ENCODE measurements at regions not wholly inside any gene's neighbourhood (a gene's known extent, or its start where the extent isn't known, plus 50 kb on each side); places are given as distances from the start of the nearest gene placed in this dataset.
"Not testable (repeated sequence)": the region's sequence is repeated elsewhere in the genome, so short reads cannot be mapped to it uniquely, and the experiment has no call there.

DNA sequence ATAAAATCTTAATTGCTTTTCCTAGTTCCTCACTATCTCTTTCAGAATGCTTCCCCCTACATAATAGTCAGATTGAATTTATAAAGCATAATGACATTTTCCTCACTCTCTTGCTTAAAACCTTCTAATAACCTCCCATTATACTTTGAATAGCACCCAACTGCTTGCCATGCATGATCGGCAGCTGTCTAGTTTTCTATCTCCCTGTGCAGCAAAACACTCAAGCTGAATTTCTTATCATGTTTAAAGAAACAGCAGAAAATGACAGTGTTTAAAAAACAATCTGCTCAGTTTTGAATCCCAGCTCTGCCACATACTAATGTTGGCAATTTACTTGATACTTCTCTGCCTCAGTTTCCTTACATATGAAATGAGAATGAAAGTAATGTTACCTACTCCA lies 947.1 kb upstream of the HS3ST1 start:
- ChIA-PET CTCF (no interaction called here), POLR2A (no interaction called here)
- intact Hi-C loops (cut with DNase I, micrococcal nuclease), result no loop called here
- TF ChIP-seq, protein P1, sequence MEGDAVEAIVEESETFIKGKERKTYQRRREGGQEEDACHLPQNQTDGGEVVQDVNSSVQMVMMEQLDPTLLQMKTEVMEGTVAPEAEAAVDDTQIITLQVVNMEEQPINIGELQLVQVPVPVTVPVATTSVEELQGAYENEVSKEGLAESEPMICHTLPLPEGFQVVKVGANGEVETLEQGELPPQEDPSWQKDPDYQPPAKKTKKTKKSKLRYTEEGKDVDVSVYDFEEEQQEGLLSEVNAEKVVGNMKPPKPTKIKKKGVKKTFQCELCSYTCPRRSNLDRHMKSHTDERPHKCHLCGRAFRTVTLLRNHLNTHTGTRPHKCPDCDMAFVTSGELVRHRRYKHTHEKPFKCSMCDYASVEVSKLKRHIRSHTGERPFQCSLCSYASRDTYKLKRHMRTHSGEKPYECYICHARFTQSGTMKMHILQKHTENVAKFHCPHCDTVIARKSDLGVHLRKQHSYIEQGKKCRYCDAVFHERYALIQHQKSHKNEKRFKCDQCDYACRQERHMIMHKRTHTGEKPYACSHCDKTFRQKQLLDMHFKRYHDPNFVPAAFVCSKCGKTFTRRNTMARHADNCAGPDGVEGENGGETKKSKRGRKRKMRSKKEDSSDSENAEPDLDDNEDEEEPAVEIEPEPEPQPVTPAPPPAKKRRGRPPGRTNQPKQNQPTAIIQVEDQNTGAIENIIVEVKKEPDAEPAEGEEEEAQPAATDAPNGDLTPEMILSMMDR (IDR thresholded peaks at IDR 0.05), result no peak
- Histone ChIP-seq H3K27me3 (ENCODE audit: control insufficient read depth in 1 of 2, insufficient read depth in 2 of 2, low read length in 2 of 2) (no peaks in the 10 kb centered on the region), H3K27ac (ENCODE audit: low read depth in 1 of 2, low read length in 2 of 2) (no peak overlapping the region), H3K36me3 (ENCODE audit: insufficient read depth, low read length) (no peaks in the 10 kb centered on the region), H3K4me3 (ENCODE audit: low read length) (no peak overlapping the region), H3K9me3 (ENCODE audit: control insufficient read depth in 1 of 2, insufficient read depth in 1 of 2, low read length in 2 of 2) (no peaks in the 10 kb centered on the region), H3K4me1 (ENCODE audit: insufficient read depth, low read length) (no peaks in the 10 kb centered on the region)
- peaks cover 11% of the 10 kb centered on the region for H3K9me3 Mint-ChIP-seq
- H3K27me3 Mint-ChIP-seq, result no peaks in the 10 kb centered on the region
- no peak overlapping the region for H3K27ac Mint-ChIP-seq
- DNase-seq, result no peak
- H3K36me3 Mint-ChIP-seq (ENCODE audit: low read depth), result no peaks in the 10 kb centered on the region
- no peak overlapping the region for H3K4me3 Mint-ChIP-seq
- H3K4me1 Mint-ChIP-seq (ENCODE audit: low read depth), result no peaks in the 10 kb centered on the region
- ATAC-seq (ENCODE audit: poor library complexity), result no peak

DNA sequence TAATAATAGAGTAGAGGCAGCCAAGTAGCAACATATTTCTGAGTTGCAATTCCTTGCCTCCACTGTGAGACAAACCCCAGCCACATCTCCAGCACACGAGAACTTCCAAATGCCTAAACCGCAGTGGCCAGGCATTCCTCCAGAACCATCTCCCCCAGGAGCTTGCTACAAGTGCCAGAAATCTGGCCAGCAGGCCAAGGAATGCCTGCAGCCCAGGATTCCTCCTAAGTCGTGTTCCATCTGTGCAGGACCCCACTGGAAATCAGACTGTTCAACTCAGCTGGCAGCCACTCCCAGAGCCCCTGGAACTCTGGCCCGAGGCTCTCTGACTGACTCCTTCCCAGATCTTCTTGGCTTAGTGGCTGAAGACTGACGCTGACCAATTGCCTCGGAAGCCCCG lies 937.2 kb upstream of the HS3ST1 start:
- intact Hi-C loops (cut with DNase I, micrococcal nuclease); H3K36me3 Mint-ChIP-seq (ENCODE audit: low read depth); H3K4me1 Mint-ChIP-seq (ENCODE audit: low read depth); H3K27me3 ChIP-seq (ENCODE audit: control insufficient read depth in 1 of 2, insufficient read depth in 2 of 2, low read length in 2 of 2); DNase-seq; H3K9me3 ChIP-seq (ENCODE audit: control insufficient read depth in 1 of 2, insufficient read depth in 1 of 2, low read length in 2 of 2); H3K4me3 Mint-ChIP-seq; H3K4me3 ChIP-seq (ENCODE audit: low read length); H3K36me3 ChIP-seq (ENCODE audit: insufficient read depth, low read length); H3K27me3 Mint-ChIP-seq; H3K27ac ChIP-seq (ENCODE audit: low read depth in 1 of 2, low read length in 2 of 2); H3K9me3 Mint-ChIP-seq; ATAC-seq (ENCODE audit: poor library complexity); H3K4me1 ChIP-seq (ENCODE audit: insufficient read depth, low read length); POLR2A ChIA-PET; CTCF ChIA-PET; H3K27ac Mint-ChIP-seq: not testable (repeated sequence)

DNA sequence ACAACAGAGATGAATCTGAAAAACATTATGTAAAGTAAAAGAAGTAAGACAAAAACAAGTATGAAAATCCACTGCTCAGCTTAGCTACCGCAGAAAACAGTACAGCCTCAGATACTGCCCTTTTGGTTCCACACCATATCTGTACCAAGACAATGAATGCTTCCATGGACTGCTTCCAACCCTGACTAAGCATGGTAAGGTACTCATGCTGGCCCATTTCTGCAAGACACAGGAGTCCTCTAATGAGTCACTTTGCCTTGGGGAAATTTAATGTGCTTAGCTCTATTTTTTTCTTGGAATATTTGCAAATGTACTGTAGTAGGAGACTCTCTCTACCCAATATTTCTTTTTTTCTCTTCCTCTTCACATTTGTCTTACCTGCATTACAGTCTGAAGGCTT lies 931.7 kb upstream of the HS3ST1 start:
- no peak overlapping the region for H3K27ac ChIP-seq (ENCODE audit: low read depth in 1 of 2, low read length in 2 of 2)
- Mint-ChIP-seq H3K9me3 (peaks cover 12% of the 10 kb centered on the region), H3K36me3 (ENCODE audit: low read depth) (no peaks in the 10 kb centered on the region), H3K4me1 (ENCODE audit: low read depth) (no peaks in the 10 kb centered on the region), H3K27me3 (no peaks in the 10 kb centered on the region), H3K27ac (no peak overlapping the region), H3K4me3 (no peak overlapping the region)
- CTCF ChIA-PET, result no interaction called here
- no peak for ATAC-seq (ENCODE audit: poor library complexity)
- intact Hi-C loops (cut with DNase I, micrococcal nuclease), result no loop called here
- H3K9me3 ChIP-seq (ENCODE audit: control insufficient read depth in 1 of 2, insufficient read depth in 1 of 2, low read length in 2 of 2), result no peaks in the 10 kb centered on the region
- TF ChIP-seq, protein P1 (IDR thresholded peaks at IDR 0.05), result no peak
- no peaks in the 10 kb centered on the region for H3K36me3 ChIP-seq (ENCODE audit: insufficient read depth, low read length)
- DNase-seq, result no peak
- POLR2A ChIA-PET, result no interaction called here
- H3K4me3 ChIP-seq (ENCODE audit: low read length), result no peak overlapping the region
- no peaks in the 10 kb centered on the region for H3K27me3 ChIP-seq (ENCODE audit: control insufficient read depth in 1 of 2, insufficient read depth in 2 of 2, low read length in 2 of 2)
- H3K4me1 ChIP-seq (ENCODE audit: insufficient read depth, low read length), result no peaks in the 10 kb centered on the region

DNA sequence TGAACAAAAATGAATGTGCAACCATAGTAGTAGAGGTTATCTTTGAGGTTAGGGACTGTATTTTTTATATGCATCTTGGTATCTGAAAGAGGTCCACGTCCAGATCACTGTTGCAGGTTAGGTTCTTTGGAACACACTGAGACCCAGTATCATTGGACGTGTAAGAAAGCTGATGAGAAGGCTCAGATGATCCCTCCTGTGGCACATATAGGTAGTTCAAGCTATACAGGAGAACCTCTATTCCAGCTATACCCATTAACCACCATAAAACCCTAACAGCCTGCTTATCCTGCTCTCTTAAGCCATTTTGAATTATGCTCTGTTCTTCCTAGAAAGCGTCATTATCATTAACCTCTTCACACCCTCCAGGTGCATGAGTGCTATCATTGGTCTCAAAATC lies 930.7 kb upstream of the HS3ST1 start:
- H3K4me1 ChIP-seq (ENCODE audit: insufficient read depth, low read length), result no peaks in the 10 kb centered on the region
- intact Hi-C loops (cut with DNase I, micrococcal nuclease), result no loop called here
- no peaks in the 10 kb centered on the region for H3K4me1 Mint-ChIP-seq (ENCODE audit: low read depth)
- no peaks in the 10 kb centered on the region for H3K27me3 ChIP-seq (ENCODE audit: control insufficient read depth in 1 of 2, insufficient read depth in 2 of 2, low read length in 2 of 2)
- ChIA-PET CTCF (no interaction called here), POLR2A (no interaction called here)
- H3K9me3 ChIP-seq (ENCODE audit: control insufficient read depth in 1 of 2, insufficient read depth in 1 of 2, low read length in 2 of 2), result no peaks in the 10 kb centered on the region
- H3K36me3 Mint-ChIP-seq (ENCODE audit: low read depth), result no peaks in the 10 kb centered on the region
- DNase-seq (no peak), ATAC-seq (ENCODE audit: poor library complexity) (no peak)
- no peak overlapping the region for H3K27ac Mint-ChIP-seq
- H3K36me3 ChIP-seq (ENCODE audit: insufficient read depth, low read length), result no peaks in the 10 kb centered on the region
- H3K27ac ChIP-seq (ENCODE audit: low read depth in 1 of 2, low read length in 2 of 2), result no peak overlapping the region
- TF ChIP-seq, protein P1 (IDR thresholded peaks at IDR 0.05), result no peak
- H3K27me3 Mint-ChIP-seq, result no peaks in the 10 kb centered on the region
- peaks cover 8% of the 10 kb centered on the region for H3K9me3 Mint-ChIP-seq
- no peak overlapping the region for H3K4me3 Mint-ChIP-seq
- H3K4me3 ChIP-seq (ENCODE audit: low read length), result no peak overlapping the region

DNA sequence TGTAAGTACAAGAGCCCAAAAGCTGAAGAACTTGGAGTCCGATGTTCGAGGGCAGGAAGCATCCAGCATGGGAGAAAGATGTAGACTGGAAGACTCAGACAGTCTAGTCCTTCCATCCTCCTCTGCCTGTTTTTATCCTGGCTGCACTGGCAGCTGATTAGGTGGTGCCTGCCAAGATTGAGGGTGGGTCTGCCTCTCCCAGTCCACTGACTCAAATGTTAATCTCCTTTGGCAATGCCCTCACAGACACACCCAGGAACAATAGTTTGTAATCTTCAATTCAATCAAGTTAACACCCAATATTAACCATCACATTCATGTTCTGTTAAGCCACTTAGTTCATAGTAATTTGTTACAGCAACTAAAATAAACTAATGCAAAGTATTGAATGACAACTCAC lies 904.4 kb upstream of the HS3ST1 start:
- H3K9me3 Mint-ChIP-seq; H3K36me3 Mint-ChIP-seq (ENCODE audit: low read depth); H3K27me3 ChIP-seq (ENCODE audit: control insufficient read depth in 1 of 2, insufficient read depth in 2 of 2, low read length in 2 of 2); H3K27ac Mint-ChIP-seq; DNase-seq; H3K4me1 Mint-ChIP-seq (ENCODE audit: low read depth); H3K27me3 Mint-ChIP-seq; H3K36me3 ChIP-seq (ENCODE audit: insufficient read depth, low read length); POLR2A ChIA-PET; H3K27ac ChIP-seq (ENCODE audit: low read depth in 1 of 2, low read length in 2 of 2); intact Hi-C loops (cut with DNase I, micrococcal nuclease); CTCF ChIA-PET; H3K4me3 Mint-ChIP-seq; H3K4me3 ChIP-seq (ENCODE audit: low read length); ATAC-seq (ENCODE audit: poor library complexity); H3K4me1 ChIP-seq (ENCODE audit: insufficient read depth, low read length): not testable (repeated sequence)
- H3K9me3 ChIP-seq (ENCODE audit: control insufficient read depth in 1 of 2, insufficient read depth in 1 of 2, low read length in 2 of 2), result peaks cover 0 to 12% of the 10 kb centered on the region in 2 experiments
